Body of pancreas (tissue), 4 donors: ENCODE measurements at regions not wholly inside any gene's neighbourhood (a gene's known extent, or its start where the extent isn't known, plus 50 kb on each side); places are given as distances from the start of the nearest gene placed in this dataset.

Source experiments
- ATAC-seq: fragments of 150-250 bp; one replicate; pipeline ENCODE4 v1.9.1; 2016
- DNase-seq, 4 donors: peaks; one replicate each; pipeline ENCODE4 v3.0.0-alpha.2; 2019
- H3K27ac ChIP-seq, 4 donors: fragments of 200-600 bp; sonication (generic); 1 replicate in 3 of 4; 2 replicates in 1 of 4; pipeline versions ENCODE4 v1.5.1 to v1.6.1; 2016 to 2019; ENCODE audit warnings: mild to moderate bottlenecking in 1 of 4, mixed read lengths in 1 of 4, moderate library complexity in 1 of 4
- H3K27me3 ChIP-seq, 2 donors: fragments of 200-600 bp; sonication (generic); one replicate each; pipeline ENCODE4 v1.6.0; 2016; ENCODE audit warnings: mild to moderate bottlenecking in 1 of 2
- H3K36me3 ChIP-seq, 2 donors: fragments of 200-600 bp; sonication (generic); replicated peaks in 1 of 2; 2 replicates each; pipeline ENCODE4 v1.5.1; 2016; ENCODE audit warnings: low read depth in 2 of 2; ENCODE audit not compliant: insufficient read depth in 1 of 2
- H3K4me1 ChIP-seq: fragments of 200-600 bp; sonication (generic); one replicate; pipeline ENCODE4 v1.6.0; 2016
- H3K4me3 ChIP-seq, 2 donors: fragments of 200-600 bp; sonication (generic); 1 replicate in 1 of 2; 2 replicates in 1 of 2; pipeline ENCODE4 v1.5.1; 2016 to 2019
- H3K9me3 ChIP-seq, 3 donors: fragments of 200-600 bp; sonication (generic); 1 replicate in 2 of 3; 2 replicates in 1 of 3; pipeline ENCODE4 v1.5.1; 2016
- POLR2A ChIP-seq, 3 donors: fragments of 450-650 bp; IDR thresholded peaks; one replicate each; pipeline ENCODE4 v1.6.1; 2016; ENCODE audit warnings: antibody characterized with exemption in 3 of 3, mild to moderate bottlenecking in 2 of 3
- WGBS, 2 donors: methylation state at CpG; one replicate each; pipeline ENCODE4 v1.1.5; 2017; 5-methylcytosine and 5-hydroxymethylcytosine counted together
- intact Hi-C: fragments of 100-400 bp; cut with DNase I; formaldehyde crosslinking; loops from one replicate; pipeline ENCODE4 v1.15.1; 2023
- TF ChIP-seq, protein P1 (sequence below), 7 experiments: fragments of 450-650 bp in 4 of 7; fragments of 200-600 bp in 3 of 7; sonication (generic) in 3 of 7; IDR thresholded peaks; one replicate each; pipeline ENCODE4 v1.5.1; 2016 to 2019; ENCODE audit warnings: antibody characterized with exemption in 7 of 7

DNA sequence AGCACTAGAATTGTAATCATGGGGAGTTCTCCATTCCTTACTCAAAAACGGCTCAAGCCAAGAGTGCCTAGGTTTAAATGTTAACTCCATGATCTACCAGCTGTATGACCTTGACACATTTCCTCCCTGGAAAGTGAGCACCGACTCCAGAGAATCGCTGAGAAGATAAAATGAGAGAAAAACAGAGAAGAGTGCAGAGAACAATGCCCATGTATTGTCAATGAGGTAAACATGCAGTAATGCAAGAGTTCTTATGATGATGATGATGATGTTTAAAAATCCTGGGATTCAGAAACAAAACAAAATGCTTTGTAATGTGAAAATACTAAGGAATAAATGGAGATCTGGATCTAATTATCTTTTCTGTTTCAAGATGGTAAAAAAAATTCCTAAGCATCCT lies 64.8 kb upstream of the BEND6 start:
- intact Hi-C loops = no loop called here
- no peaks in the 10 kb centered on the region for H3K4me1 ChIP-seq
- no peak overlapping the region for H3K27ac ChIP-seq

DNA sequence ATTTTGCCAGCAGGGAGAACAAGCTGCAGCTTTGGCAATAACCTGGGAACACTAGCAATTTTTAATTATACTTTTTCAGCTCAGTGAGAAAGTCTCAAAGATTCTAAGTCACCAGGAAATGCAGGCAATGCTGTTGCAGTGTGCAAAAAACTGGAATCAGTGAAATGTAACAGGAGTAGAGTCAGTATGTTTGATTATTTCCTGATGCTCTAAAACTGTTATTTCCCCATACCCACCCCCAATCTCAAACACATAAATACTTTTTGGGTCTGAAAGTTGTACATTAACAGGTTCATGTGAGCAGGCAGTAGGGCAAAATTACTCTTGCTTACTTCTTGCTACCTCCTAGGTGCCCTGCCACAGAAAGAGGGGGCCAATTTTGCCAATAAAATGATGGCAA lies 65.4 kb upstream of the BEND6 start:
- Histone ChIP-seq H3K4me1 (no peaks in the 10 kb centered on the region), H3K36me3 (no peaks in the 10 kb centered on the region), H3K27me3 (no peaks in the 10 kb centered on the region), H3K9me3 (no peaks in the 10 kb centered on the region), H3K27ac (no peak overlapping the region), H3K4me3 (no peak overlapping the region)
- intact Hi-C loops = no loop called here
- ATAC-seq (no peak), DNase-seq (no peak)
- TF ChIP-seq, protein P1, sequence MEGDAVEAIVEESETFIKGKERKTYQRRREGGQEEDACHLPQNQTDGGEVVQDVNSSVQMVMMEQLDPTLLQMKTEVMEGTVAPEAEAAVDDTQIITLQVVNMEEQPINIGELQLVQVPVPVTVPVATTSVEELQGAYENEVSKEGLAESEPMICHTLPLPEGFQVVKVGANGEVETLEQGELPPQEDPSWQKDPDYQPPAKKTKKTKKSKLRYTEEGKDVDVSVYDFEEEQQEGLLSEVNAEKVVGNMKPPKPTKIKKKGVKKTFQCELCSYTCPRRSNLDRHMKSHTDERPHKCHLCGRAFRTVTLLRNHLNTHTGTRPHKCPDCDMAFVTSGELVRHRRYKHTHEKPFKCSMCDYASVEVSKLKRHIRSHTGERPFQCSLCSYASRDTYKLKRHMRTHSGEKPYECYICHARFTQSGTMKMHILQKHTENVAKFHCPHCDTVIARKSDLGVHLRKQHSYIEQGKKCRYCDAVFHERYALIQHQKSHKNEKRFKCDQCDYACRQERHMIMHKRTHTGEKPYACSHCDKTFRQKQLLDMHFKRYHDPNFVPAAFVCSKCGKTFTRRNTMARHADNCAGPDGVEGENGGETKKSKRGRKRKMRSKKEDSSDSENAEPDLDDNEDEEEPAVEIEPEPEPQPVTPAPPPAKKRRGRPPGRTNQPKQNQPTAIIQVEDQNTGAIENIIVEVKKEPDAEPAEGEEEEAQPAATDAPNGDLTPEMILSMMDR (IDR thresholded peaks at IDR 0.05) = no peak
- TF ChIP-seq POLR2A (IDR thresholded peaks at IDR 0.05) = no peak

More for the DNA sequence above, 64.8 kb upstream of the BEND6 start:
- Histone ChIP-seq H3K4me3 (no peak overlapping the region), H3K36me3 (no peaks in the 10 kb centered on the region), H3K27me3 (no peaks in the 10 kb centered on the region), H3K9me3 (no peaks in the 10 kb centered on the region)
- WGBS, 2 donors = 11% methylated on average over 3 of the region's 3 CpGs
- DNase-seq = no peak
- ATAC-seq = no peak
- TF ChIP-seq, protein P1 (IDR thresholded peaks at IDR 0.05) = no peak
- no peak for TF ChIP-seq POLR2A (IDR thresholded peaks at IDR 0.05)

DNA sequence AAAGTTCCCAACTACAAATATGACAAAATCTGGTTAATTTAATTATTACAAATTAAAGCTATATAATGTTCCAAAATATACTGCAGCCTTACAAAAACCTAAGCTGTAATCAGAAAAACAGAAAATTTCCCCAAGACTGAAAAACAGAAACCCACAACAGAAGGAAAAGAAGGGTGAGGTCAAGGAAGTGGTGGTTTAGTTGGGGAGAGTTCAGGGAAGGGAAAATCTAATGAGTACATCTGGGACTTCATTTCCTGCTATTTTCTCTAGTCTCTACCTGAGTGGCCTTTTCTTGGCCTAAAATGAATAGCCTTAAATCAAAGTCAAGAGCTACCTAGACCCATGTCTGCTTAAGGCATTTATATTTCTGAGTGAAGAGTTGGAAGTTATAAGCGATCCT lies 66.2 kb upstream of the BEND6 start:
- 67 to 75% methylated on average over 1 of the region's 1 CpG for WGBS, 2 donors
- H3K27me3 ChIP-seq = no peaks in the 10 kb centered on the region

DNA sequence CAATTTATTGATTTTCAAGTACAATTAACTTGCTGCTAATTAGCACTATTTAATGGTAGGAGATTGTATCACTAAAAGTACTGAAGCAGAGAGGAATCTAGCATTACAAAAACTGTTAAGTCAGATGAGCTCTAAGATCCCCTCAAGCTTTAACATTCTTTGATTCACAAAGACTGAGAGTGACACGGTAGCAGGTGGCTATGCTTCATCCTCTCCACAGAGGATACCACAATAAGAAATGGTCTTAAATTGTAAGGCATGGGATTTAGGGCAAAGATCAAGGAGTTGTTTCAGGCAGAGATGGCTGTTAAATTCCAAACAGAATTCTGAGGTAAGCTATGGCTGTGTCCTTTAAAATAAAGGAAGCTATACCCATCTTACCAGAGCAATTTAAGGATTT lies 67.8 kb upstream of the BEND6 start:
- intact Hi-C loops = no loop called here
- 46 to 57% methylated on average over 1 of the region's 1 CpG for WGBS, 2 donors
- ATAC-seq = no peak
- no peak overlapping the region for H3K4me3 ChIP-seq
- no peak overlapping the region for H3K27ac ChIP-seq
- H3K27me3 ChIP-seq = no peaks in the 10 kb centered on the region
- H3K9me3 ChIP-seq = no peaks in the 10 kb centered on the region
- no peaks in the 10 kb centered on the region for H3K36me3 ChIP-seq
- no peak for DNase-seq
- H3K4me1 ChIP-seq = no peaks in the 10 kb centered on the region
- TF ChIP-seq, protein P1 (IDR thresholded peaks at IDR 0.05) = no peak
- no peak for TF ChIP-seq POLR2A (IDR thresholded peaks at IDR 0.05)

More for the DNA sequence above, 66.2 kb upstream of the BEND6 start:
- TF ChIP-seq POLR2A (IDR thresholded peaks at IDR 0.05) = no peak
- TF ChIP-seq, protein P1 (IDR thresholded peaks at IDR 0.05) = no peak
- no peaks in the 10 kb centered on the region for H3K9me3 ChIP-seq
- no peaks in the 10 kb centered on the region for H3K4me1 ChIP-seq
- DNase-seq (no peak), ATAC-seq (no peak)
- H3K36me3 ChIP-seq = no peaks in the 10 kb centered on the region
- H3K27ac ChIP-seq = no peak overlapping the region
- H3K4me3 ChIP-seq = no peak overlapping the region
- intact Hi-C loops = no loop called here

DNA sequence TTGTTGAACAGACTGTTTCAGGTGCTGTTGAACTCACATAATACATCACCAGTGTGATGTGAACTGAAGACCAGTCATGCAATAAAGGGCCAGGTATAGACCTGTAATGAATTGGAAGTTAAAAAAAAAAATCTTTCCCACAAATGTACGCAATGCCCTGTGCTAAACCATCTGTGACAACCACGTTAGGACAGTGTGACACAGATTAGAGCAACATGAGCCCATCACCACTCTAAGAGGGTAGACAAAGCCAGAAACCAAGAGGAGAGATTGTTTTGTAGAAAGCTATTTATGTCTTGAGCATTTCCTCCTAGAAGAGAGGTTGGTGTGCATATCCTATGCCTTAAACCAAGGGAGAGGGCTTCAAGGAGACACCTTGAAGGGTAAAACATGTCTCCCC lies 77.0 kb upstream of the BEND6 start:
- TF ChIP-seq POLR2A (IDR thresholded peaks at IDR 0.05) = no peak
- TF ChIP-seq, protein P1 (IDR thresholded peaks at IDR 0.05) = no peak
- H3K36me3 ChIP-seq = no peaks in the 10 kb centered on the region
- ATAC-seq = no peak
- no peaks in the 10 kb centered on the region for H3K27me3 ChIP-seq
- DNase-seq = no peak
- 62 to 65% methylated on average over 2 of the region's 2 CpGs for WGBS, 2 donors
- no peak overlapping the region for H3K4me3 ChIP-seq
- no peaks in the 10 kb centered on the region for H3K4me1 ChIP-seq
- H3K9me3 ChIP-seq = no peaks in the 10 kb centered on the region
- intact Hi-C loops = no loop called here
- no peak overlapping the region for H3K27ac ChIP-seq
